A673 (cell line): ENCODE measurements at regions not wholly inside any gene's neighbourhood (a gene's known extent, or its start where the extent isn't known, plus 50 kb on each side); places are given as distances from the start of the nearest gene placed in this dataset.

ENCODE experiments used
- EZH2 ChIP-seq: fragments of 200-600 bp; sonication (generic); IDR thresholded peaks from 2 replicates; pipeline ENCODE4 v1.6.1; 2017; ENCODE audit warnings: borderline replicate concordance, low read depth, mild to moderate bottlenecking, mixed read lengths, antibody characterized with exemption, low read length; ENCODE audit not compliant: poor library complexity, severe bottlenecking
- TF ChIP-seq, protein P1 (sequence below): fragments of 300-800, 200-600 bp; sonication (generic); conservative IDR thresholded peaks from 2 replicates; pipeline ENCODE4 v1.5.1; 2017; ENCODE audit warnings: low read depth, mild to moderate bottlenecking, antibody characterized with exemption, low read length, moderate library complexity, mixed read lengths

GRCh38 chrX:109830157-109830703, 97.2 kb upstream of the ACSL4 start:
- TF ChIP-seq, protein P1, sequence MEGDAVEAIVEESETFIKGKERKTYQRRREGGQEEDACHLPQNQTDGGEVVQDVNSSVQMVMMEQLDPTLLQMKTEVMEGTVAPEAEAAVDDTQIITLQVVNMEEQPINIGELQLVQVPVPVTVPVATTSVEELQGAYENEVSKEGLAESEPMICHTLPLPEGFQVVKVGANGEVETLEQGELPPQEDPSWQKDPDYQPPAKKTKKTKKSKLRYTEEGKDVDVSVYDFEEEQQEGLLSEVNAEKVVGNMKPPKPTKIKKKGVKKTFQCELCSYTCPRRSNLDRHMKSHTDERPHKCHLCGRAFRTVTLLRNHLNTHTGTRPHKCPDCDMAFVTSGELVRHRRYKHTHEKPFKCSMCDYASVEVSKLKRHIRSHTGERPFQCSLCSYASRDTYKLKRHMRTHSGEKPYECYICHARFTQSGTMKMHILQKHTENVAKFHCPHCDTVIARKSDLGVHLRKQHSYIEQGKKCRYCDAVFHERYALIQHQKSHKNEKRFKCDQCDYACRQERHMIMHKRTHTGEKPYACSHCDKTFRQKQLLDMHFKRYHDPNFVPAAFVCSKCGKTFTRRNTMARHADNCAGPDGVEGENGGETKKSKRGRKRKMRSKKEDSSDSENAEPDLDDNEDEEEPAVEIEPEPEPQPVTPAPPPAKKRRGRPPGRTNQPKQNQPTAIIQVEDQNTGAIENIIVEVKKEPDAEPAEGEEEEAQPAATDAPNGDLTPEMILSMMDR: no peak
- TF ChIP-seq EZH2: no peak
